Hematopoietic multipotent progenitor cell (in vitro differentiated cells): ENCODE measurements at regions not wholly inside any gene's neighbourhood (a gene's known extent, or its start where the extent isn't known, plus 50 kb on each side); places are given as distances from the start of the nearest gene placed in this dataset.

Source experiments
- DNase-seq, 3 donors: peaks; one replicate each; pipeline ENCODE4 v3.0.0-alpha.2; 2011 to 2015; ENCODE audit warnings: low read depth in 2 of 3, low spot score in 2 of 3

GRCh38 chr13:67643516-67644055 lies 413.4 kb upstream of the PCDH9 start:
- no peak for DNase-seq

- peak in 1 of 3 donors; percentile 11 for DNase-seq
Measured at GRCh38 chr13:67642657-67643056, 412.5 kb upstream of the PCDH9 start.

DNA sequence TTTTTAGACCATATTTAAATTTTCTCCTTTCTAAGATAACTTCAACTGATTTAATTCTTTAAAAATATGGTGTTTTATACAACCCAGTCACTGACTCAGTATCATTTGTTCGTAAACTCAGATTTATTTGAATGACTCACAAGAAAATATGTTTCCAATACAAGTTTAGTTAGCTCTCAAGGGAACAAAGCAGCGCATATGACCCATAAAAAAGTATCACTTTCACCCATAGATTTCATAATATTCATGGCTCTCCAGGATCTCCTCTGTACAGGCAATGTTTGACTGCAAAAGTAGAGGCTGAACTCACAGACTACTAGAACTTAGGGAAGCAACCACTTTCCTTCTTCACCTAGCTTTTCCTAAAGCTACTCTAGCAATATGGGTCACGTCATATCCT lies 405.6 kb upstream of the PCDH9 start:
- DNase-seq: no peak

GRCh38 chr13:67632590-67632989 lies 402.5 kb upstream of the PCDH9 start:
- no peak for DNase-seq

- DNase-seq: no peak
Measured at GRCh38 chr13:67630640-67631039, 400.5 kb upstream of the PCDH9 start.

DNA sequence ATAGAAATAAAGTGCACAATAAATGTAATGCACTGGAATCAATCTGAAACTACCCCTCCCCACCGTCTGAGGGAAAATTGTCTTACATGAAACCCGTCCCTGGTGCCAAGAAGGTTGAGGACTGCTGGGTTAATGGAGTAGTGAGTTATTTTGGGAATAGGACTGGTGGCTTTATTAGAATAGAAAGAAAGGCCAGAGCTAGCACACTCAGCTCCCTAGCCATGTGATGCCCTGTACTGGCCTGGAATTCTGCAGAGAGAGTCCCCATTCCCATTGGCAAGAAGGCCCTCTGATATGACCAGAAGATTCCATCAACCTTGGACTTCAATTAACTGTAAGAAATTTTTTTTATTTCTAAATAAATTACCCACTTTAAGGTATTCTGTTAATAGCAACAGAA lies 393.5 kb upstream of the PCDH9 start:
- no peak for DNase-seq

DNA sequence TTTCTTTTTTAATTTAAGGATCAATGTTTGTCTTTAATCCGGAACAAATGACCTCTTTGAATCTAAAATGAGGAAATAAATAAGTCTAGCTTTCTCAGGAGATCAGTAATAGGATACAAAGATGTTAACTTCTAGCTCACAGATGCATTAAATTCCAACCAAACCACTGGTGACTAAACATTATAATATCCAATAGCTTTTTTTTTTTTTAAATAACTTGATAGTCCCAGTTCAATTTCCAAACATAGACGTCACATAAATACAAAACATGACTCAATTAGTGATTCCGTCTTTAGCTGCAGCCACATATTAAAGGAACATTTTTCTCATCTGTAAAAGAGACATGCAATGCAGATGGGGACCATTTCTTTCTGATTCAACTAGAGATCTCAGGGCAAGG lies 390.5 kb upstream of the PCDH9 start:
- no peak for DNase-seq

DNA sequence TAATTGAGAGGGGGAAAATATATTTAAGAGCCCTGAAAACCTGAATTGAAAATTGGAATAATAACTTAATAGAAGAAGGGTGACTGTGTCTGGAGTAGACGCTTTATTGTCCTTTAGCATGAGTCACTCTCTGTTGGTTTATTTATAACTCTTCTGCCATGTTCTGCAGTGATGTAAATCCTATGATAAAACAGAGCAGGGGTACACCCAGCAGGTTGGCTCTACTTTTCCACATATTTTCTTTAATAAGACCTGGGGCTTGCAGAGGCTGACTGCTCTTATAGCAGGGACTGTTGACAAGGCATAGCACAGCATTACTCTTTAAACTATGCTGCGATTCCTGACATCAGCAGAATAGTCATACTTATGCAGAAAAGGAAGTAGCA lies 389.9 kb upstream of the PCDH9 start:
- peak in 2 of 3 donors; percentile 14 to 27 for DNase-seq

- no peak for DNase-seq
Measured at GRCh38 chr13:67619351-67619994, 389.3 kb upstream of the PCDH9 start.

GRCh38 chr13:67614579-67614978 lies 384.4 kb upstream of the PCDH9 start:
- DNase-seq: no peak

DNA sequence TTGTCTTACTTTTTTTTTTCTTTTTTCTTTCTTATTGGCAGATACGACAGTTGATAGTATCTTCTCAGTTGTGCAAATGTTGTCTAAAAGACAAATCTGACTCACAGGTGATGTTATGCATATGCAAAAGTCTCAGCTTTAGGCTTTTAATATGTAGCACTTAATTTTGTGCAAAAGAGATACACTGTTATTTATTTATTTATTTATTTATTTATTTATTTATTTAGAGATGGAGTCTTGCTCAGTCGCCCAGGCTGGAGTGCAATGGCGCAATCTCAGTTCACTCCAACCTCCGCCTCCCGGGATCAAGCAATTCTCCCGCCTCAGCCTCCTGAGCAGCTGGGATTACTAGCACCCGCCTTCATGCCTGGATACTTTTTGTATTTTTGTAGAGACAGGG lies 383.9 kb upstream of the PCDH9 start:
- no peak for DNase-seq

DNA sequence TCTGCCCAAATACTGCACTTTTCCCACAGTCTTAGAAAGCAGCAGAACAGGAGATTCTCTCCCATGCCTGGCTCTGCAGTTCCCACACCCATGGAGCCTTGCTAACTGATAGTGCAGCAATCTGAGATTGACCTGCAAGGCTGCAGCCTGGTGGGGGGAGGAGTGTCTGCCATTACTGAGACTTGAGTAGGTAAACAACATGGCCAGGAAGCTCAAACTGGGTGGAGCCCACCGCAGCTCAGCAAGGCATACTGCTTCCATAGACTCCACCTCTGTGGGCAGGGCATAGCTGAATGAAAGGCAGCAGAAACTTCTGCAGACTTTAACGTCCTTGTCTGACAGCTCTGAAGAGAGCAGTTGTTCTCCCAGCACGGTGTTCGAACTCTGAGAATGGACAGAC lies 358.5 kb upstream of the PCDH9 start:
- DNase-seq: no peak

- no peak for DNase-seq
Measured at GRCh38 chr13:67577361-67577760, 347.2 kb upstream of the PCDH9 start.

- DNase-seq: no peak
Measured at GRCh38 chr13:67574320-67575233, 344.4 kb upstream of the PCDH9 start.

- no peak for DNase-seq
Measured at GRCh38 chr13:67568205-67568604, 338.1 kb upstream of the PCDH9 start.

DNA sequence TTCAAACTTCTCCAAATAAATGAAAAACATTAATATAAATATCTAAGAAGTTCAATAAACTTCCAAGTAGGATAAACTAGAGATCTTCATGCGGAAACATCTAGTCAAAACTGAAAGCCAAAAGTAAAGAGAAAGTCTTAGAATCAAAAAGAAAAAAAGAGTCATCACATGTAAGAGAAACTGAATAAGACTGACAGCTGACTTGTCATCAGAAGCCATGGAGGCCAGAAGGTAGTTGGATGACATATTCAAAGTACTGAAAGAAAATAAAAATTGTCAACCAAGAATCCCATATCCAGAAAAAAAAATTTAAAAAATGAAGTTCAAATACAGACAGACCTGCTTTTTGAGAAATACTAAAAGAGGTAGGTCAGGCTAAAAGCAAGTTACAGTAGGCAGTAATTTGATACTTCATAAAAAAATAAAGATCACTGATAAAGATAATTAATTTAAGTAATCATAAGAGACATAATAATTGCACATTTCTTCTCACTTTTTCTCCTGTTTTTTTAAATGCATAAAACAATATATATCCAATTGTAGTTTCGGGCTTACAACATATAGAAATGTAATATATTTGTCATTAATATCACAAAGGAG lies 327.6 kb upstream of the PCDH9 start:
- peak in 1 of 3 donors; percentile 62 for DNase-seq

- DNase-seq: no peak
Measured at GRCh38 chr13:67557118-67557517, 327.0 kb upstream of the PCDH9 start.

- DNase-seq: no peak
Measured at GRCh38 chr13:67554746-67555452, 324.8 kb upstream of the PCDH9 start.

DNA sequence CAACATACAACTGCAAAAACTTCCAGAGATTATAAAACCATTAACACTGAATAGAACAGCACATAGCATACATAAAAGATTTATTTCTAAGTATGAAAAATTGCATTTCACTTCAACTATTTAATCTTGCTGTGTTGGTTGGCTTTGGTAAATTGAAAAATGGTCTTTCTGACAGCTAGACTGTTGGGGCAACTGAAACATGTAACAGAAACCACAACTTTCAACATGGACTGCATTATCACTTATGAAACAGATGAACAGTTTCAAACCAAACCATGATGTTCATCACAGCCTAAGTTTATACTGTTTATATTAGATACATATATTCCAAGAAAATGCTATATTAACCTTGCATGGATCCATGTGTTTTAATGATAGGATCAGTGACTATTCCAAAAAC lies 324.1 kb upstream of the PCDH9 start:
- DNase-seq: peak in 2 of 3 donors; percentile 18 to 81

DNA sequence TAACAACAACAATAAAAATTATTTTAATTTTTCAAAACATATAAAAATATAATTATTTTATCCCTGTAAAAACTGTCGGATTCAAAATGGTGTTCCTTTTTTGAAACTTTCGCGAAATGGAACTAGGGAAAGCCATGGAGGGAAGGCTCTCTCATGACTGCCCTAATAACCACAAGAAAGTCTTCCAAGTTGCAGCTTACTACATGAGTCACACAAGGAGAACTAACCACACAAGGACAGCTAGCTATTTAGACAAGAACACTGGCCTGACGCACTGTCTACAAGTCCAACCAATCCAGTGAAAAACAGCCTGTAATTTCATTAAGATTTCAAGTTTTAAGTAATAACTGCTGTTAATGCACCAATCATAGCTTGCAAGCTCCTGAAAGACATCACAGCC lies 319.2 kb upstream of the PCDH9 start:
- no peak for DNase-seq

DNA sequence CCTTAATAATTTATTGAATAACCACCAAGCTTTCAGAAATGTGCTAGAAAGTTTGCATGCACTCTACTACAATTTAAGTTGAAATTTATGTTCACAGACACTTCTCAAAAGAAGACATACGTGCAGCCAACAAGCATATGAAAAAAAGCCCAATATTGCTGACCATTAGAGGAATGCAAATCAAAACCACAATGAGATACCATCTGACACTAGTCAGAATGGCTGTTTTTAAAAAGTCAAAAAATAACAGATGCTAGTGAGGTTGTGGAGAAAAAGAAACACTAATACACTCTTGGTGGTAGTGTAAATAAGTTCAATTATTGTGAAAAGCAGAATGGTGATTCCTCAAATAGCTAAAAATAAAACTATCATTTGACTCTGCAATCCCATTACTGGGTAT lies 308.8 kb upstream of the PCDH9 start:
- DNase-seq: no peak
